CD4-positive, alpha-beta T cell treated with Interferon alpha-2 for 1 hour (primary cell): ENCODE measurements at regions not wholly inside any gene's neighbourhood (a gene's known extent, or its start where the extent isn't known, plus 50 kb on each side); places are given as distances from the start of the nearest gene placed in this dataset.
A peak's percentile ranks its signal among the peaks of the same experiment; 100 is the strongest.

Experiments
- DNase-seq, 2 donors: peaks; one replicate each; pipeline ENCODE4 v3.0.0-alpha.2; 2020 to 2022

- peak; percentile 82 to 85 for DNase-seq
Measured at GRCh38 chr14:49971156-49972130, 78.6 kb downstream of the ARF6 start.

DNA sequence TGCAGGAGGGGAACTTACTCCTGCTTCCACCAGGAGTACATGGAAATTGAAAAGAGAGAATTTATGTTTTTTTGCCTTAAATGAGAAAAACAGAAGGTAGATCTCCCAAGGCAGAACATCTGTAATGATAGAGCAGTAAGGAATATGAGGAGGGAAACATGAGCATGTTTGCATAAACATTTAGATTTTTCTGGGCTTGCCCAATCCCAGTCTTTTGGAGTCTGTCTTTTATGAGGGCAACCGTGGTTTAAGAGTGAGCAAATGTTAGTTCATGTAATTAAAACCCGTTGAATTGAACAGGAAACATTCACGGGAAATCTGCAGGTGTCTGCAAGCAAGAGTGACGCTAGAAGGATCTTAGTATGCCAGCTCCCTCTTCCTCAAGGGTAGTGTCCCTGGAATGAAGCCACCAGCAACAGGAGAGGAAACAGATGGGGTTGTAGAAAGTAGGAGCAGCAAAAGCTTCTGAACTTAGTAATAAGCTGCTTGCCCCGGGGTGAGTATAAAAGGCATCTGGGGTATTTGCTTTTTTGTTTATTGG is 79.3 kb downstream of the ARF6 start:
- peak; percentile 3 to 20 for DNase-seq

DNA sequence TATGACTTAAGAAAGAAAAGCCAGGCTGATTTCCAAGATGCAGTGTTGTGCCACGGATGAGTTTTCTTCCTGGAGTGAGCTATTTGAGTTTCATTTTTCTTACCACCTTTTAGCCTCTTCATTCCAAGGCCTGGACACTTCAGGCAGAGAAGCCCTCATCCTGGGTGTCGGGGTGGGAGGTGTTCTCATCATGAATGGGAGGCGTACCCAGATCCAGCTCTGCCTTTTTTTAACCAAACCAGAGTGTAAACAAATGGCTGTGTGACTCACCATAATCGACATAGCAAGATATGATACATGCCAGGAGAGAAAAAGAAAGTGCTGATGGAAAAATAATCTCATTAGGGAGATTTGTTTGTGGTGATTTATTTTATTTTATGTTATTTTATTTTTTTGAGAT is 79.9 kb downstream of the ARF6 start:
- peak; percentile 6 to 55 for DNase-seq

GRCh38 chr14:49975276-49975675 is 82.4 kb downstream of the ARF6 start:
- DNase-seq, result no peak

- no peak for DNase-seq
Measured at GRCh38 chr14:49975799-49976198, 82.9 kb downstream of the ARF6 start.

DNA sequence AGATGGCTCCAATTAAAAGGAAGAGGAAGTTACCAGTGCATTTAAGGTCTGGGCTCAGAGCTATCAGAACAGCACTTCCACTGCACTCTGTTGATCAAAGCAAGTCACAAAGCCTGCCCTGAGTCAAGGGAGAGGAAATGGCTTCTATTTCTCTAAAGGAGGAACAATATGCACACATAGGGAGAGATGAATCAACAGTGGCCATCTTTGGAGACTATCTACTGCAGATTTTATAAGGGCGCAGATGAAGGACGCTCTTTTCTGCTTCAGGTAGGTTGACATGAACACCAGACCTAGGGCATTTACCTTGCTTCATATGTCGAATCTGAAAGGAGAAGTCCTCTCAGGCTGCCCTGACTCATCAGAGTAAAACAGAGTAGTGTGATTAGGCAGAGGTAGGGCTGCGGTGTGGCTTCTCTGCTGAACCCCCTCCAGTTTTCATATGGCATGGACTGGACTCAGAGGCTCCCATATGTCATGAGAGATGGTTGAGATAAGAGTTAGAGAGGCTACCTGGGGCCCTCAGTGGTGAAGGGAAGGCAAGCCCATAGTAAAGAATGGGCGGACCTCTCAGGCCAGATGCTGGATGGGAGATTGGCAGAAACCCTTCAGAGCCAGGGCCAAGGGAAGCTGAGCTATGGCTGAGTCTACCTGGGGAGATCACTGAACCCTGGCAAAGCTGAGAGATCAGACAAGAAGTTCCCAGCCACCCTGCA is 84.4 kb downstream of the ARF6 start:
- peak; percentile 53 to 64 for DNase-seq

DNA sequence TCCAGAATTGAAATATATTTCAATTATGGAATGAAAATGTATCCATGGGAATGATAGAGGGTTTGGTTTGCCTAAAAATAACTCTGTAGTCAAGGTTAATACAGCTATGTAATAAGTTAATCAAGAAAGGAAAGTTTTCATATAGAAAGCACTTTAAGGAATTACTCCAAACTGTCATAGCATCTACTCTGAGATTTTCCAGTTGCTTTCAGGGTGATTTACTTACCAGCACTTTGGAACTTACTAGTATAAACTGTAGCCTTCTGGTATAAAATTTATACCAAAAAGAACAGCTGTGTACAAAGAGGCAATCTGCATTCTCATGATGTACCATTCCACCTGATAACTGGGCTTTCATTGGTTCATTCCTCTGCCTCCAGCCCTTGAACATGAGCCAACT is 87.1 kb downstream of the ARF6 start:
- DNase-seq, result no peak

DNA sequence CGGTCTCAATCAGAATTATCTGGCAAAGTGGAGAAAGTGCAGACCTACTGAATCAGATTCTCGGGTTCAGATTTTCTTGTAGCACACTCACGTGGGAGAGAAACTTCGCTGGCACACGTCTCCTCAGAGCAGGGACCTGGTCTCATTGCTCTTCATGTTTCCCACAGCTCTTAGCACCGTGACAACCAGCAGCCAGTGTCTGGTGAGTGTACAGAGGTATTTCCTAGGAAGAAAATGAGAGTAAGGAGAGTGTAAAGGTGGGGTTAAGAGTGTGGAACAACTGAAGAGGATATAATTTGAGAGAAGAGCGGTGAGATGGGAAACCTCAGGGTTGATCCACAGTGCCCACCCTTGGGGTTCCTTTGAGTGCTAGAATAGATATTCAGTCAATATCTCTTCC is 89.2 kb downstream of the ARF6 start:
- no peak for DNase-seq

DNA sequence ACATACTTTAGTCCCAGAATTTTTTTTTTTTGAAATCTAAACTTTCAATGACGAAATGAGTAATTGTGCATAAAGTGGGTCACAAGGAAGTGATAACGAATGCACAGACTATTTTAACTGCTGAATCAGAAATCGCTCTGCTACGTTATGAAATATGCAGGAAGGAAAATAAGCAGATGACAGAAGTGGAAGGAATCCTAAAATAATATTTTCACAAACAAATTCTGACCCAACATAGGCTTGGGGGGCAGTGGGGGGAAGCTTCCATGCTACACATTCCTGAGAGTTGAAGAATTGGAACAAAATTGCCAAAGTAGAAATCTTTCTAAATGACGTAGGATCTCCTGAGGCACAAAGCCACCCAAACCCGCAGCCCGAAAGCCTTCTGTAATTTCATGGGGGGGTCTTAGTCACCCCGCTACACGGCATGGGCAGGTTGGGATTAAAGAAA is 89.6 kb downstream of the ARF6 start:
- DNase-seq, result no peak

DNA sequence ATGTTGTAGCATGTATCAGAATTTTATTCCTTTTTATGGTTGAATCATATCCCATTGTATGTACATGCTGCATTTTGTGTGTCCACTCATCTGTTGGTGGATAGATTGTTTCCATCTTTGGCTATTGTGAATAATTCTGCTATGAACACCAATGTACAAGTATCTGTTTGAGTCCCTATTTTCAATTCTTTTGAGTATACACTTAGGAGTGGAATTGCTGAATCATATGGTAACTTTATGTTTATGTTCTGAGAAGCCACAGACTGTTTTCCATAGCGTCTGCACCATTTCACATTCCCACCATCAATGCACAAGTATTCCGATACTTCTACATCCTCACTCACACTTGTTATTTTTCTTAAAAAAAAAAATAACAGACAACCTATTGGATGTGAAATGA is 91.5 kb downstream of the ARF6 start:
- DNase-seq, result no peak

DNA sequence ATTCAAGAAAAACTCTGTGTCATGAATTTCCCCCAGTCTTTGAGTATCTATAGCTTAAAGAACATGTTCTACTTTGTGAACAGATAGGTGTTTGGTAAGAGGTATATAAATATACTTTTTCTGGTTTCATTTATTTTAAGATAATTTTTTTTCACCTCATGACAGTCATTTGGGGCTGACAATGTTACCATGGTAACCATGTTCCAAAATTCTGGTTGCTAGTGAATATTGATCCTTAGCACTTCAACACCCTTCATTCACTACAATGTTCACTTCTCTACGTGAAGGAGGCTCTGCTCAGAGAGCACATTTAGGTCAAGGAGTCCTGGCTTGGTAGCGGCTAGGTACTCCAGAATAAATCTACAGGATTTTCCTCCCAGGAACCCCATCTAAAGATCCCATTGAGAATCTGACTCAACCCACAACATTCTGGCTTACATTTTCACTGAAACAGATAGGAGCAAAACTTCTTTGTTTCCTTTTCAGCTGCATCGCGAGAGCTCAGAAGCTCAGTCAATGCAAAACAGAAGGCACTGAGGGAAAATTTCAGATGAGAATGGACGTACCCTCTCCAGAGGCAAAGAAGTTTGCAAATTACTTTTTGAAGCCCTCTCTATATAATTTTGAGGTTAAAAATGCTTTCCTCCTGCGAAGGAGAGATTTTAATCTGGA is 93.6 kb downstream of the ARF6 start:
- DNase-seq, result no peak

GRCh38 chr14:49988080-49988990 is 95.5 kb downstream of the ARF6 start:
- no peak for DNase-seq

DNA sequence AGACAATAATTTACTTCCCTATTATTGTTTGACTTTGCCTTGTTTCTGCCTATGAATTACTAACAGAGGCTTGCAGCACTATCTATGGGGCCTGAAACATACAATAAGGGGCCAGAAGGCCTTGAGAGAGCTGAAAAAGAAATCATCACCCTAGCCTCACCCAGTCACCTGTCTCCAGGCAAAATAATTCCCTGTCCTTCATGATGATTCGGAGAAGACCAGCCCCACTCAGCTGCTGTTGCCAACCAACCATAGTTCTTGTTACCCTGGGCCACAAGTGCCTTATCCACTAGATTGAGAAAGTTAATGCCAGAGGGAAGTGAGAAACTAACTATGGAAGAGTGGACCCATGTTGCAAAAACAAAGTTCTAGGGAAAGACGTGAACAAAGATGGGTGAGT is 97.1 kb downstream of the ARF6 start:
- no peak for DNase-seq

DNA sequence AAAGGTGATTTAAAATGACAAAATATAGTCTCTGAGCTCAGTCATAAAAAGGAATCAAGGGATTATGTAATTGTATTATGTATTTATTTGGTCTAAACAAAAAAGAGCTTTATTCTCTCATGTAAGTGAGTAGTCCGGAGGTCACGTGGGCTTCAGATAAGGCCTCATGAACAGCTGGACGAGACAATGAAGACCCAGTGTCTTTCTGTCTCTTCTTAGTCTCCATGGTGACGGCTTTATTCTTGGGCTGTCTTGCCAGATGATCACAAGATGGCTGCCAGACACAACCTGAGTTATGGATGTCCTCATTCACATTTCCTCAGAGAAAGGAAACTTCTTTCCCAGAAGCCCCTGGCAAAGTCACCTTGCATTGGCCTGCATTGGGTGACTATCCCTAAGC is 98.6 kb downstream of the ARF6 start:
- DNase-seq, result no peak

DNA sequence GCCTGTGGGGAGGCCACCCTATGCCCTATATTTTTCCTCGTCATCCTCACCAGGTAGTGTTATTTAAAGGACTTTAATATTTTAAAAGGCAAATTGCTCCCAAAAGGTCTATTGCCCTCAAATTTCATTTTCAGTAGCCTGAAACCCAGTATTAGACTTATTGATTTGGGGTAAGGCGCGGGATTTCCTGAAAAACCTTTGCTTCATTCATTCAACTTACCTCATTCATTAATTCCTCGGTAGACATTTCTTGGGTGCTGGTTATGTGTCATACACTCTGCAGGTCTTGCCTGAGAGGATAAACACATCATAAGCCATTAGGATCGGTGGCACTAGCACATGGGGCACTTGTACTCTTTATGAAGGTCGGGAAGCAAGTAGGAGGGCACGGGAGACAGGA is 99.2 kb downstream of the ARF6 start:
- no peak for DNase-seq

DNA sequence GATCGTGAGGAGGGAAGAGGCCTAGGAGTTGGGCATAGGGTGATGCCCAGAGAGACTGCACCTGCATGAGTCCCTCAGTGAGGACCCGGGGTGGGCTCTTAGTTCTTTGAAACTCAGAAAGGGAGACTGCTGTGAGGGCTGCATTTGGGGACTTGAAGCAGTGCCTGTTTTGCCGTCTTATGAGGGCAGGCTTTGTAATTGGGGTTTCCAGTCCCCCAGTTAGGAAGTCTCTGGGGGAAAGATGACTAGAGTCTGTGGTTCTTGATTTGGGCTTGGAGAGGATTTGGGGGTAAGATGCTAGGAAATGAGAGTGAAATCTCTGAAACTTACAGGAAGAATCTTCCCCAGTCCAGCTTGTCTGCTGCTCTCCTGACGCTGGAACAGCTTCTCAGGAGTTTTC is 99.6 kb downstream of the ARF6 start:
- DNase-seq, result no peak

GRCh38 chr14:49992901-49993339 is 100.0 kb downstream of the ARF6 start:
- no peak for DNase-seq

GRCh38 chr14:49993565-49993964 is 100.7 kb downstream of the ARF6 start:
- no peak for DNase-seq

- DNase-seq, result no peak
Measured at GRCh38 chr14:49994951-49995561, 102.2 kb downstream of the ARF6 start.

DNA sequence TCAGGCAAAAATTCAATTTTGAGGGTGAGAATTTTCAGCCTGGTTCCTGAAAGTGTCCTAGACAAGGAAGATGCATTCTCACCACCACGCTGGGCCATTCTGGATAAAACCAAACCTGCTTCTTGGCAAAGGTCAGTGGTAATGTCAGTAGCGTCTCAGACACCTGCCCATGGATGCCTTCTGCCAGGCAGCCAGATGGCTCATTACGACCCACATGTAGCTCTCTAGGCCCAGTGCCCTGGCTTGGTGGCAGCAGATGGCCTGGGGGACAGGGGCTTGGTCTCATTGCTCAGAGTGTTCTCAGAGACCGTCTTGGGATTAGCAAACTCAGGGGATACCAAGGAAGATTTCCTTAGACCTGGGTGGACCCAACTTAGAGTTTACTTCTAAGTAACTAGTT is 105.1 kb downstream of the ARF6 start:
- DNase-seq, result no peak

DNA sequence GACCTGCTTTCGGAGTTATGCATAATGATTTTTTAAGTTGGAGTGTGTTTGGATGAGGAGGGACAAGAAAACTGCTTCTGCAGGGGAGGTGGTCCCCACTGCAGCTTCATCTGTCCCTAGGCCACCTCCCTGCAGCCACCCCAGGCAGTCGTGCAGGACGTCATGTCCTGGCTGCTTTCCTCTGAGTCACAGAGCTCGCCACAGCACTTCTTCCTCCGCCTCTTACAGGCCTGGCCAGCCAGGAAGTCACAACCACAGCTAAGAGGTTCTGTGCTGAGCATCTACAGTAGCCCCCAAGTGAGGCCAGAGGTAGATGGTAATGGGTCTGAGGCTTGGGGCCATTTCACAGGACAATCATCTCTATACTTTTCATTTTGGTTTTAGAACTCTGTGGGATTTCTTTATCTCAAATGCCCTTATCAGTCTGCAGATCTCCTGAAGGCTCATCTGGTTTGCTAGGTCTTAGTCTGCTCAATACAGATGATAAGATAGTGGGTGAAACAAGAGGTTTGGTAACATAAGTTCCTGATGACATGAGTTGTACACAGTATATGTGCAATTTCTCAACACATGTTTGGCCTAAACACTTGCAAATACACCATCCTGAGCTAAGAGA is 106.4 kb downstream of the ARF6 start:
- DNase-seq, result peak; percentile 79 to 80
